GM21515 (cell line): ENCODE measurements at regions not wholly inside any gene's neighbourhood (a gene's known extent, or its start where the extent isn't known, plus 50 kb on each side); places are given as distances from the start of the nearest gene placed in this dataset.

Experiments used
- ATAC-seq: cut with Tn5 transposase; IDR thresholded peaks from one replicate; pipeline ENCODE4 v1.9.1; 2021; ENCODE audit not compliant: unreplicated experiment

DNA sequence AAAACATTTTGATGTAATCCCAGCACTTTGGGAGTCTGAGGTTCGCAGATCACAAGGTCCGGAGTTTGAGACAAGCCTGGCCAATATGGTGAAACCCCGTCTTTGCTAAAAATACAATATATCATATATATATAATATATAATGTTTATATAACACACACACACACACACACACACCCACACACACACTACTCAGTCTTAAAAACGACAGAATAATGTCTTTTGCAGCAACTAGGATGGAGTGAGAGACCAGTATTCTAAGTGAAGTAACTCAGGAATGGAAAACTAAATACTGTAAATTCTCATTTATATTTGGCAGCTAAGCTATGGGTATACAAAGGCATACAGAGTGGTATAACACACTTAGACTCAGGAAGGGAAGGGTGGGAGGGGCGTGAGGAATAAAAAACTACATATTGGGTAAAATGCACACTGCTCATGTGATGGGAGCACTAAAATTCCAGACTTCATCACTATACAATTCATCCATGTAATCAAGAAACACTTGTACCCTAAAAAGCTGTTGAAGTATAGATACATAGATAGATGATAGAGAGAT lies 231.2 kb upstream of the SEMA3A start:
- ATAC-seq, result no peak

DNA sequence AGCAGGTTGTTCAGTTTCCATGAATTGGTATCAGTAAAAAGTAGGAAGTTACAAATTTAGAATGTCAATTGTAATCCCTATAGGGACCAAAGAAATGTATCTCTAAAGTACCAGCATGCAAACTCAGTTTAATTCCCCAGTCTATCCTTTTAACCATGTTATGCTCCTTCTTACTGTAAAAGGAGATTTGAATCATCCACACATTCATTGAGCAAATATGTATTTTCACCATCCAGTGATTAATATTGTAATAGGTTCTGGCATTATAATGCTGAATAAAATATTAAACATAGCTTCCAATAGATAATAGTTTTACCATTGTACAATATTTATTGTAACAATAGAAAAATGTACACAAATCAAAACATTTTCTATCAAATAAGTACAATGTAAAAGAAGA lies 228.2 kb upstream of the SEMA3A start:
- ATAC-seq, result no peak

DNA sequence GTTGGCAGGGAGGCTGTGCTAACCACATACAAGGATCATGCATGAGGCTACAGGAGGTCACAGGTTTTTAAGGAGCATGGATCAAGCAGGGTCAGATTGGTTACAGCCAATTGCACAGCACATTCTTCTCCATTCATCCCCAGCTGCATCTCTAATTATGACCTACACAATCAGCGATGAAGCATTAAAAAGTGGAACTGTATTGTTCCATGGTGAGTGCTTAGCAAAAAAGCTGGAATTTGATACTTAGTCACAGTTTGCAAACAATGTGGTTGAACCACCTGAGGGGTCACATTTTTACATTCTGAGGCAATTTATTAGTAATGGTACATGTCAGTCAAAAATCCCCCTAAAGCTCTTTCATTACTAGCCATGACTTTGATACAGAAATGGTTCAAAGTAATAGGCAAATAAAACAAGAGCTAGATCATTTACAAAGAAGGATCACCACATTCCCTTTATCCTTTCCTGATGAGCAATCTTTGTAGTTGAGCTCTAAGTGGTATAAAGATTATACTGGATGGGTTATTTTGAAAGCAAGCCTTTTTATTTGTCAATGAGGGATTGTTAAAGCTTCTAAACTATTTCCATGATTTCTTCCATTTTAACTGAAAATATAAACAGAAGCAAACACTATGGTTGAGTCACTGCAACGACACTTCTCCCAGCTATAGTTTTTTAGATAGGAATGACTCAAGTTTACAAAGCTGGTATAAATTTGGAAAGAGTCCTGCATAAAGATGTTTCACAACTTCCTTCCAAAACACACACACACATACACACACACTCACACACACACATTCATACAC lies 217.8 kb upstream of the SEMA3A start:
- ATAC-seq, result no peak

DNA sequence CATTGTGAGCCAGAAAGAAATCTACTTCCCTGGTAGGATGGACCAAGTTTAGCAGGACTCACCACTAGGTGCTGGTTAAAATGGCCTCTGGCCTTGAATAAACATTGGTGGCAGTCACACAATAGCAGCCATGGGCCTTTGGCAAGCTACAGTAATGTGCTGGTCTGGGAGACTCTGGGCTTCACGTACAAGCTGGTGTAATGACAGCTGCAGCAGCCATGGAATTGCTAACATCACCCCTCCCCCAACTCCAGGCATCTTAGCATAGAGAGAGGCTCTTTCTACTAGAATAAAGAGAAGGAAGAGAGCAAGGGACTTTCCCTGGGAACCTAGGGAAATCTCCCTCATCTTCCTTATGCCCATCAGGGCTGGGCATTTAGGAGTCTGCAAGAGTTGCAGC lies 205.1 kb upstream of the SEMA3A start:
- ATAC-seq, result no peak

DNA sequence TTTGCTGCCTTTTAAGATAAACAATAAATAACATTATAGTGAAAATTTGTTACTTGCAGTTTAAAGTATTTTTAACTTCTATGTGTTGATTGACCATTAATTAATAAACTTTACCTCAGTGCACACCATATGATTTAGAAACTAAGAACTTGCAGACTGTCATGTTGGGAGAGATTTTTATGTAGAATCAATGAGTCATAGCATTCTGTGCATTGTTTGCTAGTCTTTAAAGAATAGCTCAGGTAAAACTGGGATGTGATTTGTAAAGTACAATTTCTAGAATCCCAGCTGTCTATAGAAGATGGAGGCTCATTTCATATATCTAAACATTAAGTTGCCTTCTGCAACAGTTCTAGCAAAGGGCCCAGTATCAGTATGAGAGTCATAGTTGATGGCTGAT lies 199.6 kb upstream of the SEMA3A start:
- no peak for ATAC-seq

DNA sequence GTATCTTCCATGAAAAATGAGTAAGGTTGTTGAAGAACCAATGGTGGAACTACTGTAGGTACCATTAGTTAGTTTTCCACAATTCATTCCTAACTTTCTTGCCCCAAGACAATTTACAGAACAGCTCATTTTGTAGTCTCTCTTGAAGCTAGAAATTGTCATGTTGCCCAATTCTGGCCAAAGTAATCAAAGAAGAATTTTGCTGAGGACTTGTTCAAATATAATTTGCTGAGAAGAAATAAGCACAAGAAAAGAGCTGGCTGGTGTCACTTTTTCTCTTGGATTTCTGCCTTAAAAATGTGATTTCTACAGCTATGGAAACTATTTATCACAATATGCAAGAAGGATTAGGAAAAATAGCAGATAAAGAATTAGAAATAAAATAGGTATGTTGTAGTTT lies 199.2 kb upstream of the SEMA3A start:
- ATAC-seq, result no peak

DNA sequence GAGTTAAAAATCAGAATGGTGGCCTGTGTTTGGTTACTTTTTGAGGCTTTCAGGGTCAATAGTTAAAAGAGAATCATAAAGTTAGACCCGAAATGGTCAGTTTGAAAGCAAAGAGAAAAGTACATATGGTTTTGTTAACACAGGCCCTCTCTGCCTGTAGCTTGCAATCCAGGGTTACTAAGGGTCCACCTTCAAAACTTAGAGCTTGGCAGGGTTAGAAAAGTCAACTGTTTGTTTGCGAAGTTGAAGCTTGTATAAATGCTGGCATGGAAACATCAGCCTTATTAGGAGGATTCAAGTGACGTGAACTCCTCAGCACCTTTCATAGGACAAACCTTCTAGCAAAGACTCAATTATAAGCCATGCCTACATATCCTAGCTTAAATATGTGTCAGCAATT lies 196.3 kb upstream of the SEMA3A start:
- no peak for ATAC-seq

DNA sequence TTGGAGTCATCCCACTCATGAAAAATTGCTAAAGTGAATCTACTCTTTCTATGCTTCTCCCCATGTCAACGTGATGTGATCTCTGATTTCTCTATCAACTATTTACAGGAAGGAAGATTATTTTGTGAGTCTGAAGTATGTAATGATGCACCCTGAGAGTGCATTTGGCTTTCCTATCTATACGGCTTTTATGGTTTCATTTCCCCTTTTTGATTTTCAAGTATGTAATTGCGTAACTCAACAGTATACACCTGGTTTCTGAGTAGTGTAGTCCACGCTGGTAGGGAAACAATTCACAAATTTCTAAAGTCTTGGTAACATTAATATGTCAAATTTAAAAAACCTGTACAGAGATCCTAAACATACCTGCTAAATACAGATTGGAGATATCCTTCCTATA lies 194.7 kb upstream of the SEMA3A start:
- peak; percentile 96 for ATAC-seq

DNA sequence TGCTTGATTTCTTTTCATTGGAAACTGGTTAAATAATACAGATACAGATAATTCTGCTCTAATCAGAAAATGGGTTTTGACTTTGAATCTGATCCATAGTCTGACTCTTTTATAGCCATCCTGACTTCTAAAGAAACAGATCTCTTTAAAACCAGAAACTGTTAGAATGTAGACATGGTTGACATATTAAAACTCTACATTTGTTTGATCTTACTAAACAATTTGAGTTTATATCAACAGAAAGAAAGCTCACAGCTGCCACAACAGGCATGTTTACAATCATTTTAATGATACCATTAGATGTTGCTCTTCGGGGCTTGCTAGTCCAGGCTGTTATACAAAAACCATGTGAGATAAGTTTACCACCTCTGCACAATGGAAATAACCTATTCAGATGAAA lies 193.0 kb upstream of the SEMA3A start:
- ATAC-seq, result no peak

DNA sequence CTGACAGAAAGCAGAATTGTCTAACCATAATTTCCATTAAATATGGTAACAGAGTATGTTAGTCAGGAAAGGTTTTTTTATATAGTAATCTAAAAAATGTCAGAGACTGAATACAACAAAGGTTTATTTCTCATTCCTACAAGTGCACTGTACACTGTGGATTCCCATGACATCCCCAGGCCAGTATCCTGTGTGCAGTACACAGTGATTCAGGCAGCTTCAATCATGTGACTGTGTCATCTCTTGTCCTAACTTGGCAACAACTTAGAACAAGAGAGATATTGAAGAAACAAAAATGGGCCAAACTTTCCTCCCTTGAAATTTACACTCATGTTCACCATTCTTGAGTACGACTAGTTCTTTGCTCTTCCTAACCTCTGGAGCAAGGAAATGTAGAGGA lies 189.8 kb upstream of the SEMA3A start:
- ATAC-seq, result no peak

DNA sequence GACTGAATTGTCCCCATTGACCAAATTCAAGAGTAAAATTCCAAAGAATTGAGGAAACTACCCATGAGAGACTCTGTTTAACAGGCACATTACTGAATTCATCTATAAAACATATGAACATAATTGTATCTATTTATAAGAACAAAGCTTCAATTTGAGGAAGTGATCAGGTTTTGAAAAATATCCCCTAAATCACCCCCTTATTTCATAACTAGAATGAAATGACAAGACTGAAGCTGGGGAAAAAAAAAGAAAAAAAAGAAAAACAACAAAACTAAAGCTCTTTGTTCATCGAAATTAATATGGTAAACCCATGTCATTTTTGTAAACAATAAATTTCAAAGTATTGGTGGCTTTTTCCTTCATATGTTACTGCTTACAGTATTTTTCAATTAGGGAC lies 184.9 kb upstream of the SEMA3A start:
- no peak for ATAC-seq

DNA sequence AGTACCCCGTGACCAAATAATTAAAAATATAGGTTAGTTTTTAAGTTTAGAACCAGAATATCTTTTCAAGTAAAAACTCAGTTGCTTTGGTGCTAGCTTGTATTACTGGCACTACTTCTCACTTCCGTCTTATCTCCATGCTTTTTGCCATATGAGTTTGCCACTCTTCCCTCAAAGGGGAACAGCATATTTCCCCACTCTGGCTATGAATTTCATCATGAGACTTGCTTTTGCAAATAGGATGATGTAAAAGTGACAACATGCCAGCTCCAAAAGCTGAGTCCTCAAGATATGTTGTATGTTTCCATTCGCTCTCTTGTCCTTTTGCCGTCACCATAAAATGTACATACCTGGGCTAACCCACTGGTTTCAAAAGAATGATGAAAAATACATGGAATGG lies 178.1 kb upstream of the SEMA3A start:
- no peak for ATAC-seq

DNA sequence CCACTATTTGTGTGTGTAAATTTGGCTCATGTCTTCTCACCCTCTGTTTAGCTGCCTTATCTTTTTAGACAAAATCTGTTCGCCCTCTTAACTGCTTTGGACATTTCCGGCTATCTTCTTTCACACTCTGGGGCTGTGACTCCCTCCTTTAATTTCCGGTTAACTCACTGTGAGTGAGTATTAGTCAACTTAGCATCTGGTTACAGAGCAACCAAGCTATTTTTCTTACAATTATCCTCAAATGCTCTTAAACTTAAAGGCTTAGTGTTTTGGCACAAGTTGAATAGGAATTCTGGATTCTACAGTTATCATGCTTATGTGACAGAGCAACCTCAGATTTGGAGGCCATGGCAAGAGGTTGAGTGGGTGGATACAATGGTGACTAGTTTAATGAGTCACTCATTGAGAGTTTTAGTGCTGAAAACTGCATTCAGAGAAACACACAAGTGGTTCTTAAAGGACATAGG lies 177.6 kb upstream of the SEMA3A start:
- no peak for ATAC-seq

DNA sequence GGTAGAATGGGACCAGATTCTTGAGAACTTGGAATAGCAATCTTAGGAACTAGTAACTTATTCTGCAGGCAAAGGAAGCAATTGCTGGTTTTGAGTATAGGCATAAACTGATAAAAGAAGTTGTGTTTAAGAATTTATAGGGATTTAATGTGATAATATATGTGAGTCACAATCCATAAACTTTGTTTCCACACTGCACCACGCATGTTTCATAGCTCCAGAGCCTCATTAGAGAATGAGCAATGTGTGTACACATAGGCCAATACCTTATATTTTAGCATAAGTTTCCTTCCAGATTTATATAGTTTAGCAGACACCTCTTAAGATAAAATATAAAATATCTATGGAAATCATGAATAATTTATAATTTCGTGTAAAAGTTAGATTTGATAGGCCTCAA lies 175.5 kb upstream of the SEMA3A start:
- no peak for ATAC-seq

DNA sequence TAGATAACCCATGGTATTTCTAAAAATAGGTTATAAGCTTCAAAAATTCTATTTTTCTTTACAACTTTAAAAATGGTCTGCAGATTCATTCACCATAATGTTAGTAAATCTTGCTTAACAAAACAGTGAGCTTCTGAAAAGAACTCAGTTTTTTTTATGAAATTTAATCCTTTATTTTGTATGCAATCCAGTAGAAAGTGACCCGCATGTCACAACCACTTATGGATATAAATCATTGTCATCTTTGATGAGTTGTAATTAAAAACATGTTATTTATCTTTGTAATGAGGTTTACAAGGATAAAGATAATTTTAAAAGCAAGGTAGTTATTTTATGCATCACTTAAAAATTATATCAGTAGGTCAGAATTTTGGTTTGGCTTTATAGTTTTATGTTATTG lies 173.5 kb upstream of the SEMA3A start:
- no peak for ATAC-seq

DNA sequence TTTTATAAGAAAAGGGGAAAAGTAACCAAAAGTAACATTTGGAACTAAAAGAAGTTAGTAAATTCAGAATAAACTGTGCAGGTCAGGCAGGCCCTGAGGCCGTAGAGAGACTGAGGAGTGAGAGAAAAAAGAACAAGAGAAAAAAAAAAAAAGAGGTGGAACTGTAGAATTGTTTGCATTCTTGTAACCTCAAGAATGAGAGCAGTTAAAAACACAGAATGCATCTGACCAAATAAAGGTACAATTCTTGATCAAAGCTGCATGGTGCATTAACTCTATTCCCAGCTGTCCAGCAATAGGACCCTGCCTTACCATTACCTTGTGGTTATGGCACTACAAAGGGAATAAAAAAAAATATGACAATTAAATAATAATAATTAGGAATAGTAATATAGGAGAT lies 170.1 kb upstream of the SEMA3A start:
- no peak for ATAC-seq

DNA sequence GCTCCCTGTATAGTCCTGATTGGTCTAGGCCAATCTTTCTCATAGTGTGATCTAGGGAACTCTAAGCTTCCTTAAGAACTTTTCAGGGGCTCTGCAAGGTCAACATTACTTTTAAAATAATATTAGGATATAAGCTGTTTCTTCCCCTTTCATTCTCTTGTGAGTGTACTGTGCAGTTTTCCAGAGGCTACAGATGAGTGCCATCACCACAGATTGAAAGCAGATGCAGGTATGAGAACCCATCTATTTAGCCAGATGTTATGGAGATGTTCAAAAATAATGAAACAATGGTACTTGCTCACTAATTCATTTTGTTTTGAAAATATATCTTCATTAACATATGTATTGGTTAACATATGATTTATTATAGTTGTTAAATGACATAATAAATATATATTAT lies 169.2 kb upstream of the SEMA3A start:
- ATAC-seq, result no peak

DNA sequence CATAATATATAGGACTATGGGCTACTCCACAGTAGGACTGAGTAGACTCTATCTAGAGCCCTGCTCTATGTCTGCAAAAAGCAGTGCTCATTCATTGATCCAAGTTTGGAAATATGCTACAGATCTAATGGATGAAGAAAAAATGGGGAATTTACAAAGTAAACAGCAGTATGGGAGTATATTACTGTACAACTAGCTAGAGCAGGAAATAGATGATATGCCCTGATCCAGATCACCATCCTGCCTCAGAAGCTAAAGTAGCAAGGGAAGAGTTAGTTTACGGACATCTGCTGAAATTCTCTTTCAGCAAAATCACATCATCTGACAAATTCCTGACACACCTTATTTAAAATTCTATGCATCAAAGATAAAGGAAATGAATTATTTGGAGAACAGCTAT lies 168.2 kb upstream of the SEMA3A start:
- ATAC-seq, result no peak

DNA sequence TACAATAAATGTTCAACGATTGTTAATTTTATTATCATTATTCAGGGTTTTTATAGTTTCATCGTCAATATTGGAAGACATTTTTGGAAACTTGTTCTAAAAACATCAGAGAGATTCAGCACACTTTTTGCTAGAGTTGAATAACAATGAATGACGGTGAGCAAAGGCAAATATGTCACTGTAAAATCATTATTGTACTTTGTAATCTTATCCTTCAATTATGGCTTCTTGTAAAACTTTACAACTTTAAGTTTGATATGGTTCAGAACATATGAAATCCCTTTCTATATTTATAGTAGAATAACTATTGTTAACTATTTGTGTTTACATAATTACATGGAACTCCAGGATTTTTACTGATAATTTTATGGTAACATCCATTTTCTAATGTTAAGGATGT lies 167.8 kb upstream of the SEMA3A start:
- ATAC-seq, result no peak

DNA sequence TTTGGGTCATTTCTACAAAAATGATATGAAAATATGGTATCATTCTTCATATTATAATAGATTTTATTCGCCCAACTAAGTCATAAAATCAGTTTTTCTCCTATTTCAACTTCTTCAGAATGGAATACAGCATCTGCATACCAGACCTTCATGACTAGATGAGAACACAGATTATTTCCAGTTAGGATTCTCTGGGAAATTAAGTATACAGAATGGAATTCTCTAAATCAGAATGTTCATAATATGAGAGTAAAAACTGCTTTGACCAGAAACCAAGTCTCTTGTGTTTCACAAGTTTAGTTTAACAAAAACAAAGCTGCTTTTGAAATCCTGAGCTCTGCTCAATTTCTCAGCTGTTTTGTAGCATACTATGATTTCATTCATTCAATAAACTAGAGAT lies 160.3 kb upstream of the SEMA3A start:
- ATAC-seq, result no peak

DNA sequence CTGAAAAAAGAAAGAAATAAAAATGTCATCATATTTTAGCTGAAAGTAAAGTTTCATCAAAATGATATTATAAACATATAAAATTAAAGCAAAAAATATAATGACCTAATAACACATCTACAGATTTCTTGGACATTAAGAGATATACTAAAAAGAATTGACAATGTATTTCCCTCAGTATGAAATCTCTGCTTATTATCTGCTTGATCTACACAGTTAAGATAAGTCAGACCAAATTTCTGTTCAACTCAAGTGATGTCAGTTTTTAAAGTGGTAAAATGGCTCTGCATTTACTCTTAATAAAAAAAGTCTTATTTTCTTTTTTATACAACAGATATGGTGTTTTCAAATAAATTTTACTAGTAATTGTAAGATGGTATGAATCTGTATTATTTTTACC lies 159.4 kb upstream of the SEMA3A start:
- ATAC-seq, result no peak

DNA sequence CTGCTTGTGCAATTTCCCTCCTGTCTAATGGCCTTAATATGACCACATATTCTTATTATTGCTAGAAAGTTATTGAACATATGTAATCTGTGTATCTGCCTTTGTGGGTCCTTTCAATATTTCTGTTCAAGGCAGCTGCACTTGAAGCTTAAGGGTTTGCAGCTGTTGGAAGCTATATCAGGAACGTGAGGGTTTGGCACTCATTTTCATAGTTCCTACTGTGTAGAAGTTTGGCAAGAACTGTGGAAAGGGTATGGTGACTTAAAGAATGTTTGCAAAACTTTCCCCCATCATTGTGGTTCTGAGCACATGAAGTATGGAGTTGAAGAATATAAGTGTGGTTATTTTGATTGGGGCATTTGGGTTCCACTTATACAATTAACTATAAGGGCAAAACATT lies 144.7 kb upstream of the SEMA3A start:
- no peak for ATAC-seq

DNA sequence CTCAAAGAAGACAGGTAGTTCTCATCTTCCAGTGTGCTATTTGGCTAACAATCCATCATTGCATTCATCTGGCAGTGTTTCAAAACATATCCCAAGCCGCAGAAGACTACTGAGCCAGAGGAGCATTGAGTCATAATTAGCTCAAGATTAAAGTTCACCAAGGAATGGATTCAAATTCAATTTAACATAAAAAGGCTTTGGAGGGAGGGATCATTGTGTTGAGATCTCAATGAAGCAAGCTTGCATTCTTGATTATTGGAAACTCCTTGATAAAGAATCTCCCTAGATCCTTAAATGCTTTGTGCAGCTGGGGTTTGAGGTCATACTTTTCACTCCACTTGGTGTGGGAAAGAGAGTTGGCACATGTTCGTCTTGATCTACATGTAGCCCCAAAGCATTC lies 142.8 kb upstream of the SEMA3A start:
- ATAC-seq, result no peak
